HG03060 (cell line): ENCODE measurements at regions not wholly inside any gene's neighbourhood (a gene's known extent, or its start where the extent isn't known, plus 50 kb on each side); places are given as distances from the start of the nearest gene placed in this dataset.
"Not testable (repeated sequence)": the region's sequence is repeated elsewhere in the genome, so short reads cannot be mapped to it uniquely, and the experiment has no call there.

Experiments used
- ATAC-seq: cut with Tn5 transposase; IDR thresholded peaks from one replicate; pipeline ENCODE4 v1.9.1; 2021; ENCODE audit warnings: low read depth, moderate number of reproducible peaks; ENCODE audit not compliant: unreplicated experiment

- ATAC-seq = no peak
Observed at GRCh38 chr10:44016589-44017482, 368.1 kb downstream of the CXCL12 start.

- no peak for ATAC-seq
Observed at GRCh38 chr10:44015702-44016500, 367.2 kb upstream of the ZNF32 start.

- ATAC-seq = no peak
Observed at GRCh38 chr10:44014644-44015250, 366.1 kb upstream of the ZNF32 start.

DNA sequence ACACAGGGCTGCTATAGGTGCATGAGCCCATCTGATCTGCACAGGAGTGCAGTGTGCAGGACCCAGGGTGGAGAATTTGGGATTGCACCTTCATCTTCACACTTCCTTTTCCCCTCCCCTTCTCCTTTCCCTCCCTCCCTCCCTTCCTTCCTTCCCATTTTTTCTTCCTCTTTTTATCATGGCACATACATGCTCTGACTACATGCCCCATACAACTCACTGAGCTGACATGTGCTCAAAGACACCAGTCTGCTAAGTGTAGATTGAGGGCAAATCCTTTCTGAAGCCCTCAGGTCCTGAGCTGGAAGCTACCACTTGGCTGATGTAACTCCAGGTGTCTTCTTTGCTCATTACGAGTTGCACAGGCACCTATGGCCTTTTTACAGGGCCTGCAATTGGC lies 365.3 kb upstream of the ZNF32 start:
- no peak for ATAC-seq

GRCh38 chr10:44012921-44013320 lies 364.2 kb upstream of the ZNF32 start:
- no peak for ATAC-seq

- no peak for ATAC-seq
Observed at GRCh38 chr10:44011603-44011981, 362.9 kb upstream of the ZNF32 start.

- peak; percentile 82 for ATAC-seq
Observed at GRCh38 chr10:44010873-44011602, 362.4 kb upstream of the ZNF32 start.

GRCh38 chr10:44009891-44010632 lies 361.4 kb upstream of the ZNF32 start:
- ATAC-seq = no peak

GRCh38 chr10:44008917-44009709 lies 360.4 kb upstream of the ZNF32 start:
- no peak for ATAC-seq

- peak; percentile 29 for ATAC-seq
Observed at GRCh38 chr10:44008270-44008916, 359.7 kb upstream of the ZNF32 start.

GRCh38 chr10:44006771-44007170 lies 358.1 kb upstream of the ZNF32 start:
- ATAC-seq = no peak

- ATAC-seq = no peak
Observed at GRCh38 chr10:44005788-44006099, 357.1 kb upstream of the ZNF32 start.

- no peak for ATAC-seq
Observed at GRCh38 chr10:44004913-44005787, 356.5 kb upstream of the ZNF32 start.

- ATAC-seq = no peak
Observed at GRCh38 chr10:43998021-43998809, 349.5 kb upstream of the ZNF32 start.

- ATAC-seq = no peak
Observed at GRCh38 chr10:43997330-43997729, 348.6 kb upstream of the ZNF32 start.

GRCh38 chr10:43994539-43994938 lies 345.9 kb upstream of the ZNF32 start:
- ATAC-seq = no peak

DNA sequence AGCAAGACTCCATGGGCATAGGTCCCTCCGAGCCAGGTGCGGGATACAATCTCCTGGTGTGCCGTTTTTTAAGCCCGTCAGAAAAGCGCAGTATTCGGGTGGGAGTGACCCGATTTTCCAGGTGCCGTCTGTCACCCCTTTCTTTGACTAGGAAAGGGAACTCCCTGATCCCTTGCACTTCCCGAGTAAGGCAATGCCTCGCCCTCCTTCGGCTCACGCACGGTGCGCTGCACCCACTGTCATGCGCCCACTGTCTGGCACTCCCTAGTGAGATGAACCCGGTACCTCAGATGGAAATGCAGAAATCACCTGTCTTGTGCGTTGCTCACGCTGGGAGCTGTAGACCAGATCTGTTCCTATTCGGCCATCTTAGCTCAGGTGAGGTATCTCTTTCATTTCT lies 344.1 kb upstream of the ZNF32 start:
- not testable (repeated sequence) for ATAC-seq
